NCI-H1930 (cell line): ENCODE measurements at regions not wholly inside any gene's neighbourhood (a gene's known extent, or its start where the extent isn't known, plus 50 kb on each side); places are given as distances from the start of the nearest gene placed in this dataset.

ENCODE experiments used
- DNase-seq, 2 experiments: peaks; one replicate each; lab custom pipeline; 2025; lab: John Stamatoyannopoulos, UW

- DNase-seq = no peak
Measured at GRCh38 chr2:139836769-139837168, 1056.6 kb upstream of the NXPH2 start.

DNA sequence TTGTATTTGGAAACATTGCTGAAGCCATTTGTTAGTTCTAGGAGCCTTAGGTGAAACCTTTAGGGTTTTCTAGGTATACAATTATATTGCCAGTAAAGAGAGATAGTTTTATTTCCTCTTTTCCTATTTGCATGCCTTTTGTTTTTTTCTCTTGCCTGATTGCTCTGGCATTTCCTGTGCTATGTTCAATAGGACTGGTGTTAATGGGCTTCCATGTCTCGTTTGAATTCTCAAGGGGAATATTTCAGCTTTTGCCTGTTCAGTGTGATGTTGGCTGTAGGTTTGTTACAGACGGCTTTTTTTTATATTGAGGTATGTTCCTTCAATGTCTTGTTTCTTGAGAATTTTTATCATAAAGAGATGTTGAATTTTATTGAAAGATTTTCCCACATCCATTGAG lies 1054.9 kb upstream of the NXPH2 start:
- DNase-seq = no peak

DNA sequence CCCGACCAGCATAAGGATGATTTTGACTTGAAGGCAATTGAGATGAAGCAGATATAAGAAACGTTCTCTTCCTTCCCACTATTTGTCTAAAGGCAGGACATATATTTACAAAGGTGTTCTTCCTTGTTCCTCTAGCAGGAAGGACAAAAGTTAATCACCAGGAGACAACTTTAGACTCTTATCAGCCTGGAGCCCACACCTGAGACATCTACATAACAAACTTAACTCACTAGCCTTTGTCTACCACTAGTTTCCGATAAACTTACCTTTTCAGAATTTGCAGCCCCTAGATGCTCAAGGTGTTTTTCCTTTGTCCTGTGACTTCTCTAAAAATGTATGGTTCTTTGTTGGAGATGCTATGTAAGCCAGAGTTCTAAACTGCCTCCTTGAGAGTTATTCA lies 1047.8 kb upstream of the NXPH2 start:
- DNase-seq = no peak

DNA sequence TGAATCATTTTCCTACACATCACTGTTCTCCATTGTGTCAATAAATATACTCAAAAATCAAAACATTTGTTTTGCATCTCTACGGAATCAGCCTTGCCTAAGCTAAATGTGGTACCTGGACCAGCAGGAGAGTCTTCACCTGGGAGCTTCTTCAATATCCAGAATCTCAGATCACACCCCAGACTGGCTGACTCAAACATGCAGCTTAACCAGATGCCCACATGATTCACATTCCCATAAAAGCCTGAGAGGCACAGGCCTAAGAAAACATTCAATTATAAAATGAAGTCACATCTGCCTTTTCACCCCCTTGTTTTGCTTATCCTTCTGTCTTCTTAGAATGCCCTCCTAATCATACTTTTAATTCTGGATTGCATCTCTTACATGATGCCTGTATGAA lies 1045.5 kb upstream of the NXPH2 start:
- DNase-seq = no peak

DNA sequence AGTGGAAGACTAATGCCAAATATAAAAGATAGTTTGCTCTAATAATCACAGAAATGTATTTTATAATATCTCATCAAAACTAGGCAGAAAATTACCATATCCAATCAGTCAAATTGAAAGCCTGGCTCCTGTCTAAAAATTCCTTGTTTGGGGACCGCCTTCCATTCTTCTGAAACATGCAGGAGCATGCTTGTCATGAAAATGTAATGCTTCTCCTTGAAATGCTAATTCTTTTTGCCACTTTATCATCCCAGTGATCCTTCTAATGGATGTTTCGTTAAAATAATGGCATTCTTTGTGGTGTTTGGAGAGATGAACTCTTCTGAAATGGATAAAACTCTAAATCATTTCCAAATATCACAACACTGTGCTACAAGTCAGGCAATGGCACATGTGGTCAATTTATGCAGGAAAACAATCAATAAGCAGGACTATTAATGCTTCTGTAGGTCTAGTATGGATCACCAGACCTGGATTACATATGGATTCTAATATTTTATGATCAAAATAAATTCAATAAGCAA lies 1039.1 kb upstream of the NXPH2 start:
- no peak for DNase-seq

- DNase-seq = no peak
Measured at GRCh38 chr2:139814458-139814857, 1034.3 kb upstream of the NXPH2 start.

GRCh38 chr2:139813340-139813739 lies 1033.2 kb upstream of the NXPH2 start:
- no peak for DNase-seq

GRCh38 chr2:139805441-139805840 lies 1025.3 kb upstream of the NXPH2 start:
- no peak for DNase-seq

GRCh38 chr2:139798391-139798790 lies 1018.2 kb upstream of the NXPH2 start:
- DNase-seq = no peak

DNA sequence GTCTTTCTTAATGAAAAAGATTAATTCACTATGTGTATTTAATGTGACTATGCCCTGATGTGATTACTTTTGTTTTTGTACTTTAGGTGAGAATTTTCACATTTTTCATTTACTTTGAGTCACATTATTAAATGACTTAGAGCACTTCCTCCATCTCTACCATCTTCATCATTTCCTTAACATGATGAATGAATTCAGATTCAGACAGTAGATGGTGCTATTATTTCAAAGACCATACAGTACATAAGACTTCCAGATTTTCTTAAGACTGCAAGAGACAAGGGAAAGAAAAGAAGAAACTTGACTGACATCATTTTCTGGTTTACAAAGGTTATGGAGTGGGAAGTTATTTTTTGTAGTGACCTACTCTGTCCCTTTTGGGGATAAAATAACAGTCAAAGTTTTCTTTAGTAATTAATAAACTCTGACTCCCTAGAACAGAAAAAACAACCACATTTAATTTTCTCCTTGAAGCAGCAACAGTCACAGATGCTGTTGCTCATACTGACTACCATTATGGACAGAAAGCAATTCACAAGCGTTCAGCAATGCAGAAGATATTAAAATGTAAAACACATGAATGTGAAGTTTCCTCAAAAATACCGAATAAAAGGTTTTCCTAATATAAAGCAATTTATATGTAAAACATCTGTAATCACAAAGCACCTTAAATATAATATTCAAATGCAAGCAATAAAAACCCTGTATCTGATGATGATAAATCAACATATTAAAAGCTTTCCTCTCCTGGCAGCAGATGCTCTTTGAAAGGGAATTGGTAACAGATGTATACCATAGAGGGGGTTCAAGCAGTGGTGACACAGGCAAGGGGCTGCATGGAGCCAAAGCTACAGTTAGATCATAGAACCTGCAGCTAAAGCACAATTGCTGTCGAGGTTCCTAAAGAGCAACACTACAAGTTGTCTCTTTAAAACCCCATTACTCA lies 1010.9 kb upstream of the NXPH2 start:
- DNase-seq = no peak

DNA sequence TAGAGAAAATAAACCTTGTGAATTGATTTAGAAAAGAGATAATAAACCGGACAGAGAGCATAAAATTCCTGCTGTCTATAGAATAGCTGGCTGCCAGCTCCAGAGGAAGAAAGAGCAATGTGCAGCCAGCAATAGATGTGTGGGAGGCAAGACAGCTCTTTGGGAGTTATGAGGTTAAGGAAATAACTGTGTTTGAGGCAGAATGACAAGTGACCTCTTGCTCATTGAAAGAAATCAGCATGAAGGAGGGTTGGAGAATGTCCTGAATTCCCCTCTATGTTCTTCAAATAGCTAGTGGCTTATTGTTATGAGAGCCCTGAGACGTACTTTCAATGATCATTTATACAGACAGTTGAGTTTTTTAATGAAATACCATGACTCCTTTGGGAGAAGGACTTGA lies 1009.9 kb upstream of the NXPH2 start:
- DNase-seq = no peak

DNA sequence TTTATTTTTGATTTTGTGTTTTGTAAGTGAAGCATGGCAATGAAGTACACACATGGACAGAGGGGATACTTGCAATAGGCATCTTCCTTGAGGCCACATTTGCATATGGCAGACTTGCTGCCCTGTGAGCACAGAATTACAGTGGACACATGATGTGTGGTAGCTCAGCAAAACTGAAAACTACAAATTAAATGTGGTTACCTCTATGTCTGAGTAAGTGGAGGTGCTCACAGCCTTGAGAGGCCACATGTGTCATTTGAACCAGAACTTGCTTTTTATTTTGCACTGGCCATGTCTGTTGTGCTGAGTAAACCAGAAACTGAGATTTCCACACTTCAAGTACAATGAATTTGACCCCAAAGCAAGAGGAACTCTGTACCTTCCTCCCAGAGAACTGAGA lies 998.5 kb upstream of the NXPH2 start:
- no peak for DNase-seq

DNA sequence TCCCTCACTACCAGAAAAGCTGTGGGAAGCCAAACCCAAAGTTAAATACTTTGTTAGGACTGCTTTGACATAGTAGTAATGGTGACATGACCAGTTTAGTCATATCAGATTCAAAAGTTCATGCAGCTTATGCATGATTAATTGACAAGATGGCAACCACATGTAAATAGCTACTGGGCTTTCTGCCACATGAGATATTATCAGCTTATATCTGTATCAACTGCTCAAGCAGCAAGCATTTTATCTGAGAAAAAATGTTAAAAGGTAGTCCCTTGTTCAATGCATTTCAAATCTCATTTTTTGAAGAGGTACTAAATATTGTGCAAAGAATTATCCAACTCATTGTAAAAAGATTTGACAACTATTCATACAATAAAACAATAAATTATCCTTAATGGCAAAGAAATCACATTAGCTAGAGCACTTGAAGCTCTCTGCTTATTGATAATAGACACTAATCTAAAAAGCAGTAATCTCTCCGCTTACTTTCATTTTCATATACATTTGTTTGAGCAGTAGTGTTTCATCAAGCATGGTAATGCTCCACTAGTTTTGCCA lies 993.6 kb upstream of the NXPH2 start:
- DNase-seq = no peak

DNA sequence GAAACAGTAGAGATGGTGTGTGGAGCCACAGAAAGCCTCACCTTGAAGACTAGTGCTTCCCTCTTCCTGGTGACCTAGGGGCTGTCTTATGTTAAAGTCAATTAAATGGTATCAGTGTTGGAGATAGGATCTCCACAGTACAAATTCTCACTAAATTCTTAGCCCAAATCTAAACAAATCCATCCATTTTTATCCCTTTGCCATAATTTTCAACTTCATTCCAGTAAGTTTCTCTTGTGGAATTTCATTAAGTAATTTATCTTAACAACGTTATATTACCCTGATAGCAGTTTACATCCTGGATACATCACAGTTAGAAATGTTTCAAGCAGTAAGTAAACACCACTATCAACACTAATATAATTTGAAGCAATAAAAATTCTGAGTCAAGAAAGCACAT lies 989.4 kb upstream of the NXPH2 start:
- no peak for DNase-seq

GRCh38 chr2:139763705-139764104 lies 983.5 kb upstream of the NXPH2 start:
- no peak for DNase-seq

- no peak for DNase-seq
Measured at GRCh38 chr2:139759000-139759505, 978.9 kb upstream of the NXPH2 start.

DNA sequence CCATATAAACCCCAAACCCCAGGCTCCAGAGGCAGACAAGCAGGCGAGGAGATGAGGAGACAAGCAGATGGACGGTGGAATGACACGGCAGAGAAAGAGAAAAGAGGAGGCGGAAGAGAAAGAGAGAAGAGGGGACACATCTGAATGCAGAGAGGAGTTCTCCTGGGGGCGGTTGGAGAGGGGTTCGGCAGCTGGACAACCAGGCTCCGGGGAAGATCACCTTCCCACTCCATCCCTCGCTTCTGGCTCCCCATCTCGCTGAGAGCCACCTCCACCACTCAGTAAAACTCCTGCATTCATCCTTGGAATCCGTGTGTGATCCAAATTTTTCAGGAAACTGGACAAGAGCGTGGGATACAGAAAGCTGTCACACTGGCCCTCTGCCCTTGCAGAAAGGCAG lies 966.7 kb upstream of the NXPH2 start:
- DNase-seq = no peak

GRCh38 chr2:139744273-139744672 lies 964.1 kb upstream of the NXPH2 start:
- no peak for DNase-seq

DNA sequence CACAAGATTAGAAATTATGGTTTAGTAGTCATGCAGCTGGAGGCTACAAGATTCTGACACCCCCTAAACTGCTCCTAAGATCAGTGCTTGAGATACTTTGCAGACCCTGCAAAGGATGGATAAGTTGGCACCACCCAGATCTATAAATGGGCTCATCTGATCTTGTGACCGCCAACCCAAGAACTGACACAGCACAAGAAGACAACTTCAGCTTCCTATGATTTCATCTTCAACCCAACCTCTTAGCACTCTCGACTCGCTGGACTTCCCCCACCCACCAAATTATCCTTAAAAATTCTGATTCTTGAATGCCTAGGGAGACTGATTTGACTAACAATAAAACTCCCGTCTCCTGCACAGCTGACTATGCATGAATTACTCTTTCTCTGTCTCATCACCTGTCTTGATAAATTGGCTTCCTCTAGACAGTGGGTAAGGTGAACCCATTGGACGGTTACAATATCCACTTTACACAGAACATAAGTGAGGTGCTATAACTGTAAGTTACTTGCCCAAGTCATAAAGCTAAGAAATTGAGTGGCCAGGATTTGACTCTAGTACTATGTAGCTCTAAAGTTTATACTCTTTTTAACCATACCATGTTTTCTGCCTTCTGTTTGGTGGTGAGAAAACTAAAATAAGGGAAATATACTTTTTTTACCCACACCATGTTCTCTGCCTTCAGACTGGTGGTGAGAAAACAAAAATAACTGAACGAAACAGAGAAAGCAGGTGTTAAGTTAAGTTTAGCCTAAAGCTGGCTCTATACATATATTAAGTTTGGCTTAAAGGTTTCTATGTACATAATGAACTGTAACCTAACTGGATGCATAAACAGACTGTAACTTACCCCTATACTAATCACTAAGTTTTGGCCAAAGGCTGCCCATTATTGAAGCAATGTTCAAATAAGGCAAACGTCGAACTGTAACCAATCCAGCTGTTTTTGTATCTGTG lies 962.3 kb upstream of the NXPH2 start:
- no peak for DNase-seq

DNA sequence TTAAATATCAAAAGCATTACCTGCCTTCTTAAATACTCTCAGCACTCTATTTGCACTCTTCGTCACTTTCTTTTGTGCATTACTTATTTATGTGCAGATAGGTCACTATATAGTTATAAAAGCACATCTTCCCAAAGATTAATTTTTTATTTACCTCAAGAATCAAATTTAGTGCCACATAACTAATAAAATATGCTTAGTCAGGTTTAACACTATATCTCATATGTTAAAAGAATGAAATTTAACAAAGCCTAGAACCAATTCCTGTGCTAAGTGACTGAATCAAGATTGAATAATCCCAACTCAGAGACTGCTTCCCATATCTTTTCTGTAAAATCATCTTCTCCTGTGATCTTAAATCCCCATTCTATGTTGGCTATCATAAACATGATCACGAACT lies 957.5 kb upstream of the NXPH2 start:
- DNase-seq = no peak

DNA sequence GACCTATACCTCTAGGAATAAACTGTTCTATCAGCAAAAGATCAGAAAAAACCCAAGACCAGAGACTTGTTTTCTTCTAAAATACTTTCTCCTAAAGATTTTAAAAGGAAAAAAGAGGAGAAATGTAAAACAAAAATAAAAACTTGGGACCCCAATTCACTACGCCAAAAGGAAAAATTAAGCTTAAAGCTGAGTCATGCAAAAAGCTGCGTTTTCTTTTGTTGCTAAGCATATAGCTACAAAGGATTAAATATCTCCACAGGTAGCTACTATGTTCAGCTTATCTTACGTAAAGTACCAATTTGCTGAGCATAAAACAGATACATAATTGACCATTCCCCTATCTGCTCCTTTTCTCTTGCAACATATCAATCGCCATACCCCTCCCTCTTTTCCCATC lies 950.0 kb upstream of the NXPH2 start:
- peak; percentile 0 to 1 for DNase-seq

GRCh38 chr2:139721411-139721995 lies 941.3 kb upstream of the NXPH2 start:
- no peak for DNase-seq
